Skeletal muscle tissue (tissue), 3 donors: ENCODE measurements at regions not wholly inside any gene's neighbourhood (a gene's known extent, or its start where the extent isn't known, plus 50 kb on each side); places are given as distances from the start of the nearest gene placed in this dataset.
"Not testable (repeated sequence)": the region's sequence is repeated elsewhere in the genome, so short reads cannot be mapped to it uniquely, and the experiment has no call there.

ENCODE experiments used
- H3K27ac ChIP-seq: one replicate; pipeline ENCODE4 v1.7.0; 2013; ENCODE audit warnings: mild to moderate bottlenecking, low read depth, low read length, inconsistent platforms
- H3K27me3 ChIP-seq, 3 donors: one replicate each; pipeline ENCODE4 v1.7.0; 2013; ENCODE audit warnings: low read length in 3 of 3; ENCODE audit not compliant: control insufficient read depth in 3 of 3, insufficient read depth in 3 of 3
- H3K36me3 ChIP-seq, 3 donors: one replicate each; pipeline ENCODE4 v1.7.0; 2013; ENCODE audit warnings: low read length in 3 of 3; ENCODE audit not compliant: control insufficient read depth in 3 of 3, insufficient read depth in 3 of 3
- H3K4me1 ChIP-seq, 3 donors: one replicate each; pipeline ENCODE4 v1.7.0; 2013; ENCODE audit warnings: low read length in 3 of 3, mild to moderate bottlenecking in 3 of 3; ENCODE audit not compliant: control insufficient read depth in 3 of 3, insufficient read depth in 3 of 3
- H3K4me3 ChIP-seq, 3 donors: one replicate each; pipeline ENCODE4 v1.7.0; 2013; ENCODE audit warnings: low read length in 3 of 3
- H3K9ac ChIP-seq, 3 donors: one replicate each; pipeline ENCODE4 v1.7.0; 2013; ENCODE audit warnings: low read length in 3 of 3, mild to moderate bottlenecking in 3 of 3, moderate library complexity in 2 of 3, low read depth in 1 of 3
- H3K9me3 ChIP-seq, 3 donors: one replicate each; pipeline ENCODE4 v1.7.0; 2013; ENCODE audit warnings: low read length in 3 of 3; ENCODE audit not compliant: control insufficient read depth in 3 of 3
- donor health status: Osteomylitis.

DNA sequence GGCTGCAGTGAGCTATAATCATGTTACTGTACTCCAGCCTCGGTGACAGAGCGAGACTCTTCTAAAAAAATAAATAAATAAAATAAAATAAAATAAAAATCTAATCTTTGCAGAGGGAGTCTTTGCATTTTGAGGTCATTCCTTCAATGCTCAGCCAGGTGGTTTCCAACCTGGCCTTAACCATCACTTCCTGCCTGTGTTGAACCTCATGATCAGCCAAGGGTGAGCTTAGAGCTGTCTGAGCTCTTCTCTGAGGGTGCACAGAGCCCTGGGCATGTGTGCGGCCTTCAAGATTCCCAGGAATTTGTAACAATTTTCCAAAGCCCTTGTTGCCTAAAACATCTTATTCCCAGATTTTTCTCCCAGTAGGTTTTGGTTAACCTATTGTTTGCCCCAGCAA lies 94.3 kb downstream of the KCNJ12 start:
- H3K4me3 ChIP-seq, H3K27ac ChIP-seq, H3K27me3 ChIP-seq, H3K9ac ChIP-seq, H3K9me3 ChIP-seq, H3K36me3 ChIP-seq, H3K4me1 ChIP-seq: not testable (repeated sequence)

DNA sequence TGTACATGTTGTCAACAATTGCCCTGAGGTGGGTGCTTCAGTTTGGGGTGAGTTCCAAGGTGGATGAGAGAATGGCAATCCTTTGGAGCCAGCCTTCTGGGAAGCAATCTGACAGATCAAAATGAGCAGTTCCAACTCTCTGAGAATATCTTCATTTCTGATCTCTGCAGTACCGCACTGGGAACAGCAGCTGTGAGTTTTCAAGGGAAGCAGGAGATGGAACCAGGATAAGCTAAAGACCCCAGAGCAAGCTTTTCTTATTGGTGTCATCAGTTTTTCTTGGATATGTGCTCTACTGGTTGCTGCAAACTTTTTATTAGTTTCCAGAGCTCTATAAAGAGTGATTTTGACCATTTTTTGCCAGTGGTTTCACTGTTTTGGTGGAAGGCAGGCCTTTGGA lies 94.7 kb downstream of the KCNJ12 start:
- H3K27ac ChIP-seq = no peak overlapping the region
- H3K9ac ChIP-seq = no peak overlapping the region

GRCh38 chr17:21474815-21475214 lies 98.7 kb downstream of the KCNJ12 start:
- Histone ChIP-seq H3K4me1 (no peaks in the 10 kb centered on the region), H3K27me3 (peaks cover 0 to 2% (median 1%) of the 10 kb centered on the region in 3 donors), H3K27ac (no peak overlapping the region), H3K4me3 (no peak overlapping the region), H3K9me3 (peaks cover 0 to 6% (median 2%) of the 10 kb centered on the region in 3 donors), H3K9ac (no peak overlapping the region), H3K36me3 (no peaks in the 10 kb centered on the region)

More for the DNA sequence above, 94.7 kb downstream of the KCNJ12 start:
- no peaks in the 10 kb centered on the region for H3K36me3 ChIP-seq
- H3K27me3 ChIP-seq = peaks cover 0 to 5% (median 0%) of the 10 kb centered on the region in 3 donors
- H3K4me3 ChIP-seq = no peak overlapping the region
- H3K4me1 ChIP-seq = no peaks in the 10 kb centered on the region
- no peaks in the 10 kb centered on the region for H3K9me3 ChIP-seq

DNA sequence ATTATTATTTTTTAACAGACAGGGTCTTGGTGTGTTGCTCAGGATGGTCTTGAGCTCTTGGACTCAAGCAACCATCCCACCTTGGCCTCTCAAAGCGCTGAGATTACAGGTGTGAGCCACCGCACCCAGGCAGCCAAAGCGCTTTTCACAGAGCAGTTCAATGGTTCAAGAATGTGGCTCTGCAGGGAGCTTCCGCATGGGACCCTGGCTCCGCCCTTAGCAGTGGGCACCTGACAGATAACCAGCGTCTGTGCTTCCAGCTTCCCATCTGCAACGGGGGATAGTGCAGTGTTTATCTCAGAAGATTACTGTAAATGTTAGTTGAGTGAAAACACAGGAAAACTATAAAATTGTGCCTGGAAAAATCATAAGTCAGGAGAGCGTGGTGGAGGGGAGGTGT lies 99.4 kb downstream of the KCNJ12 start:
- no peak overlapping the region for H3K9ac ChIP-seq
- H3K27me3 ChIP-seq = peaks cover 0 to 5% (median 4%) of the 10 kb centered on the region in 3 donors
- no peak overlapping the region for H3K27ac ChIP-seq
- H3K4me1 ChIP-seq = no peaks in the 10 kb centered on the region
- no peaks in the 10 kb centered on the region for H3K36me3 ChIP-seq
- no peak overlapping the region for H3K4me3 ChIP-seq
- peaks cover 0 to 6% (median 2%) of the 10 kb centered on the region in 3 donors for H3K9me3 ChIP-seq

GRCh38 chr17:21476867-21477266 lies 100.7 kb downstream of the KCNJ12 start:
- Histone ChIP-seq H3K27me3 (peaks cover 0 to 5% (median 4%) of the 10 kb centered on the region in 3 donors), H3K4me3 (no peak overlapping the region), H3K27ac (no peak overlapping the region), H3K9me3 (peaks cover 0 to 6% (median 2%) of the 10 kb centered on the region in 3 donors), H3K9ac (no peak overlapping the region), H3K36me3 (no peaks in the 10 kb centered on the region), H3K4me1 (peaks cover 0 to under 1% (median under 1%) of the 10 kb centered on the region in 3 donors)

DNA sequence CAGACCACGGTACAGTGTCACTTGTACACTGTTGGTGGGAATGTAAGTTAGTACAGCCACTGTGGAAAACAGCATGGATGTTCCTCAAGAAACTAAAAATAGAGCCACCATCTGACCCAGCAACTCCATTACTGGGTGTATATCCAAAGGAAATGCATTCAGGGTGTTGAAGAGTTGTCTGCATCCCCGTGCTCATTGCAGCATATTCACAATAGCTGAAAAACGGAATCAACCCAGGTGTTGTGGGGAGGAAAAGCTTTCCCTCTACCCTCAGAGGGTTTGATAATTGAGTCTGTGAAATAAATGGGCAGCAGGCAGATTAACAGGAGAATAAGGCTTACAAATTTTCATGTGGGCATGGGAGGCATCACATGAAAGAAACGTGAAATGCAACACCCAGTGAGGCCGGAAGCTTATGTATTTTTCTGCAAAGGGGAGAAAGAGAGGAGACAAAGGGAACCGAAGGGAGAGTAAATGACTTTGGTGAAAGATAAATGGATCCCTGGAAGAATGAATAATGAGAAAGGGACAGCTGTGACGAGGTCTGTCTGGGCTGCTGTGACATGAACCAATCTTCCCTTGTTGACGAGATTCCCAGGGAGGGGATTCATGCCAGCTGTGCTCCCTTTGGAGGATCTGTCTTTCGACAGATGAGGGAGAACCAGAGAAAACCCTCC lies 106.2 kb downstream of the KCNJ12 start:
- peaks cover 0 to 8% (median 3%) of the 10 kb centered on the region in 3 donors for H3K27me3 ChIP-seq
- H3K9me3 ChIP-seq = peaks cover 0 to 6% (median 2%) of the 10 kb centered on the region in 3 donors
- H3K9ac ChIP-seq = no peak overlapping the region
- H3K27ac ChIP-seq = no peak overlapping the region
- no peak overlapping the region for H3K4me3 ChIP-seq
- H3K4me1 ChIP-seq = peaks cover 4 to 7% (median 5%) of the 10 kb centered on the region in 3 donors
- H3K36me3 ChIP-seq = no peaks in the 10 kb centered on the region

- not testable (repeated sequence) for H3K27me3 ChIP-seq, H3K9me3 ChIP-seq, H3K27ac ChIP-seq, H3K4me3 ChIP-seq, H3K36me3 ChIP-seq, H3K4me1 ChIP-seq, H3K9ac ChIP-seq
Measured at GRCh38 chr17:21488043-21488442, 111.9 kb downstream of the KCNJ12 start.

- no peak overlapping the region for H3K4me3 ChIP-seq
- H3K9me3 ChIP-seq = no peaks in the 10 kb centered on the region
- H3K9ac ChIP-seq = no peak overlapping the region
- peaks cover 0 to 2% (median 0%) of the 10 kb centered on the region in 3 donors for H3K27me3 ChIP-seq
- no peaks in the 10 kb centered on the region for H3K4me1 ChIP-seq
- no peak overlapping the region for H3K27ac ChIP-seq
- no peaks in the 10 kb centered on the region for H3K36me3 ChIP-seq
Measured at GRCh38 chr17:21493993-21494392, 117.8 kb downstream of the KCNJ12 start.

GRCh38 chr17:21495281-21495680 lies 119.1 kb downstream of the KCNJ12 start:
- no peaks in the 10 kb centered on the region for H3K9me3 ChIP-seq

DNA sequence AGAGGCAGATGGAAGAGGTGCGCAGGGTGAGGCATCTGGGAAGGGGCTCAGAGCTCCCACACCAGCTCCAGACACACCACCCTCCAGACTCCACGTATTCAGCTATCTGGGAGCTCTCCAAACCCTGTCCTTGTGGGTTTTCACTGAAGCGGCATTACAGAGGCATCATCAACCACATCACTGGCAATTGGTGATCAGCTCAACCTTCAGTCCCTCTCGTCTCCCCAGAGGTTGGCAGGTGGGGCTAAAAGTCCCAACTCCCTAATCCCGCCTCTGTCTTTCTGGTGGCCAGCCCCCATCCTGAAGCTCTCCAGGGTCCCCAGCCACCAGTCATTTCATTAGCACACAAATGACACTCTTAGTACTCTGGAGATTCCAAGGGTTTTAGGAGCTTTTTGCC lies 123.9 kb downstream of the KCNJ12 start:
- Histone ChIP-seq H3K9me3 (no peaks in the 10 kb centered on the region), H3K36me3 (no peaks in the 10 kb centered on the region), H3K4me3 (no peak overlapping the region), H3K27me3 (peaks cover 0 to 3% (median 3%) of the 10 kb centered on the region in 3 donors), H3K9ac (no peak overlapping the region), H3K4me1 (no peaks in the 10 kb centered on the region), H3K27ac (no peak overlapping the region)

More at GRCh38 chr17:21495281-21495680, 119.1 kb downstream of the KCNJ12 start:
- Histone ChIP-seq H3K4me1 (no peaks in the 10 kb centered on the region), H3K9ac (no peak overlapping the region), H3K27ac (no peak overlapping the region), H3K4me3 (no peak overlapping the region), H3K36me3 (no peaks in the 10 kb centered on the region), H3K27me3 (peaks cover 0 to 2% (median 0%) of the 10 kb centered on the region in 3 donors)
